ENCODE measurements at regions not wholly inside any gene's neighbourhood (a gene's known extent, or its start where the extent isn't known, plus 50 kb on each side); places are given as distances from the start of the nearest gene placed in this dataset.
"Not testable (repeated sequence)": the region's sequence is repeated elsewhere in the genome, so short reads cannot be mapped to it uniquely, and the experiment has no call there.

GRCh38 chr16:47907109-47907508, 248.7 kb downstream of the ABCC12 start:
- no peaks in the 10 kb centered on the region for H3K27me3 Mint-ChIP-seq (ENCODE audit: unreplicated experiment)
- no peak for DNase-seq (ENCODE audit: low spot score)
- H3K4me3 Mint-ChIP-seq (ENCODE audit: unreplicated experiment) = no peak overlapping the region
- TF ChIP-seq CTCF (IDR thresholded peaks at IDR 0.05; ENCODE audit: unreplicated experiment) = no peak
- H3K36me3 Mint-ChIP-seq (ENCODE audit: low read depth, unreplicated experiment) = no peaks in the 10 kb centered on the region
- no peaks in the 10 kb centered on the region for H3K4me1 Mint-ChIP-seq (ENCODE audit: unreplicated experiment)
- H3K27ac Mint-ChIP-seq (ENCODE audit: unreplicated experiment) = no peak overlapping the region
- no peaks in the 10 kb centered on the region for H3K9me3 Mint-ChIP-seq (ENCODE audit: unreplicated experiment)

- no peak overlapping the region for H3K27ac Mint-ChIP-seq (ENCODE audit: unreplicated experiment)
- peaks cover 5% of the 10 kb centered on the region for H3K9me3 Mint-ChIP-seq (ENCODE audit: unreplicated experiment)
- H3K36me3 Mint-ChIP-seq (ENCODE audit: low read depth, unreplicated experiment) = peaks cover 4% of the 10 kb centered on the region
- H3K27me3 Mint-ChIP-seq (ENCODE audit: unreplicated experiment) = no peaks in the 10 kb centered on the region
- no peak for TF ChIP-seq CTCF (IDR thresholded peaks at IDR 0.05; ENCODE audit: unreplicated experiment)
- DNase-seq (ENCODE audit: low spot score) = no peak
- H3K4me1 Mint-ChIP-seq (ENCODE audit: unreplicated experiment) = peaks cover 5% of the 10 kb centered on the region
- H3K4me3 Mint-ChIP-seq (ENCODE audit: unreplicated experiment) = no peak overlapping the region
These were observed 250.0 kb downstream of the ABCC12 start for GRCh38 chr16:47905771-47906170.

GRCh38 chr16:47904691-47905090, 251.1 kb downstream of the ABCC12 start:
- no peak for TF ChIP-seq CTCF (IDR thresholded peaks at IDR 0.05; ENCODE audit: unreplicated experiment)
- Mint-ChIP-seq H3K36me3 (ENCODE audit: low read depth, unreplicated experiment) (peaks cover 4% of the 10 kb centered on the region), H3K9me3 (ENCODE audit: unreplicated experiment) (peaks cover 5% of the 10 kb centered on the region), H3K27ac (ENCODE audit: unreplicated experiment) (no peak overlapping the region), H3K4me1 (ENCODE audit: unreplicated experiment) (peaks cover 5% of the 10 kb centered on the region), H3K4me3 (ENCODE audit: unreplicated experiment) (no peak overlapping the region), H3K27me3 (ENCODE audit: unreplicated experiment) (peaks cover 2% of the 10 kb centered on the region)
- DNase-seq (ENCODE audit: low spot score) = no peak

GRCh38 chr16:47903470-47903869, 252.3 kb downstream of the ABCC12 start:
- no peak for TF ChIP-seq CTCF (IDR thresholded peaks at IDR 0.05; ENCODE audit: unreplicated experiment)
- H3K27me3 Mint-ChIP-seq (ENCODE audit: unreplicated experiment) = peaks cover 3% of the 10 kb centered on the region
- H3K4me3 Mint-ChIP-seq (ENCODE audit: unreplicated experiment) = no peak overlapping the region
- peaks cover 15% of the 10 kb centered on the region for H3K9me3 Mint-ChIP-seq (ENCODE audit: unreplicated experiment)
- H3K4me1 Mint-ChIP-seq (ENCODE audit: unreplicated experiment) = peaks cover 5% of the 10 kb centered on the region
- H3K36me3 Mint-ChIP-seq (ENCODE audit: low read depth, unreplicated experiment) = peaks cover 4% of the 10 kb centered on the region
- no peak for DNase-seq (ENCODE audit: low spot score)
- H3K27ac Mint-ChIP-seq (ENCODE audit: unreplicated experiment) = no peak overlapping the region

- H3K9me3 Mint-ChIP-seq (ENCODE audit: unreplicated experiment) = peaks cover 15% of the 10 kb centered on the region
- DNase-seq (ENCODE audit: low spot score); H3K36me3 Mint-ChIP-seq (ENCODE audit: low read depth, unreplicated experiment); H3K27me3 Mint-ChIP-seq (ENCODE audit: unreplicated experiment); H3K27ac Mint-ChIP-seq (ENCODE audit: unreplicated experiment); H3K4me3 Mint-ChIP-seq (ENCODE audit: unreplicated experiment): not testable (repeated sequence)
- peaks cover 11% of the 10 kb centered on the region for H3K4me1 Mint-ChIP-seq (ENCODE audit: unreplicated experiment)
These were observed 258.7 kb downstream of the ABCC12 start for GRCh38 chr16:47897105-47897504.

GRCh38 chr16:47895146-47895545, 260.6 kb downstream of the ABCC12 start:
- no peak overlapping the region for H3K4me3 Mint-ChIP-seq (ENCODE audit: unreplicated experiment)
- TF ChIP-seq CTCF (IDR thresholded peaks at IDR 0.05; ENCODE audit: unreplicated experiment) = no peak
- no peak overlapping the region for H3K27ac Mint-ChIP-seq (ENCODE audit: unreplicated experiment)
- DNase-seq (ENCODE audit: low spot score) = no peak
- H3K9me3 Mint-ChIP-seq (ENCODE audit: unreplicated experiment) = peaks cover 18% of the 10 kb centered on the region
- peaks cover 6% of the 10 kb centered on the region for H3K4me1 Mint-ChIP-seq (ENCODE audit: unreplicated experiment)
- peaks cover 3% of the 10 kb centered on the region for H3K27me3 Mint-ChIP-seq (ENCODE audit: unreplicated experiment)
- peaks cover 4% of the 10 kb centered on the region for H3K36me3 Mint-ChIP-seq (ENCODE audit: low read depth, unreplicated experiment)
